Activated CD8-positive, alpha-beta memory T cell treated with anti-CD3 and anti-CD28 coated beads, Interleukin-2, amount 50 U/mL, for 1 hour (primary cell): ENCODE measurements at regions not wholly inside any gene's neighbourhood (a gene's known extent, or its start where the extent isn't known, plus 50 kb on each side); places are given as distances from the start of the nearest gene placed in this dataset.

ENCODE experiments used
- DNase-seq: peaks from one replicate; pipeline ENCODE4 v3.0.0-alpha.2; 2020; ENCODE audit errors: extremely low read depth

GRCh38 chr3:27935492-27935891, 213.4 kb upstream of the EOMES start:
- no peak for DNase-seq

GRCh38 chr3:27939521-27939920, 217.4 kb upstream of the EOMES start:
- DNase-seq: no peak

DNA sequence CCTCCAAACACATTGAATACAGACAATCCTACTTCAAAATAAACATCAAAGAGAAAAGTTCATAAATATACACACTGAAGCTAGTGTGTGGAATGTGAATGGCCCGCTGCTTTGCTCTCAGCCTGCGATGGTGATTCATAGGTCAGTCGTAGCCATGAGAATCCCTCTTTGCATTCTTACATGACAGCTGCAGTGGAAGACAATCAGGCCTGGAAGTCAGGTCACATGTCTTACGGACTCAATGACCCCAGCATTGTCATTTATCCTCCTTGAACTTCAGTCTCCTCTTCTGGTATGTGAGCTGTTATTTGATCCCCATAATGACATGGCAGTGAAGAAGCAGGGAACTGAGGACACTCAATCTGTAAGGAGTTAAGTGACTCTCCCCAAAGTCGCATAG, 217.8 kb upstream of the EOMES start:
- DNase-seq: no peak

DNA sequence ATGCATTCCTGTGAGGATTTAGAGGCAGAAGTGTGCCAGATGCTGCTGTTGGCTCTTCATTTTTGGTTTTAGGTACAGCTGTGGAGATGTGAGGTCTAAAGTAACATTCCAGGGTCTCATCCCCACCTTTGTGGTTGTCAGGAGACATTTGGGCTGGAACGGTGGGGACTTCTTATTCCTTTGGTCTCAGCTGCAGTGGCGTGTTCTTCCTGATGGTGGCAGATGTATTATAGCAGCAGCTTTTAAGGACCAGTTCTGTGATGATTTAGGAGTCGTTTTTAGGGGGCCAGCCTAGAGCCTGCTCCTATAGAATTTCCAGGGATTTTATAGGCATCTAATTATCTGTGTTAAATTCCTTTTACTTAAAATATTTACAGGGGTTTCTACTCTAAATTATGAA, 221.0 kb upstream of the EOMES start:
- DNase-seq: no peak

GRCh38 chr3:27945229-27945628, 223.1 kb upstream of the EOMES start:
- DNase-seq: no peak

DNA sequence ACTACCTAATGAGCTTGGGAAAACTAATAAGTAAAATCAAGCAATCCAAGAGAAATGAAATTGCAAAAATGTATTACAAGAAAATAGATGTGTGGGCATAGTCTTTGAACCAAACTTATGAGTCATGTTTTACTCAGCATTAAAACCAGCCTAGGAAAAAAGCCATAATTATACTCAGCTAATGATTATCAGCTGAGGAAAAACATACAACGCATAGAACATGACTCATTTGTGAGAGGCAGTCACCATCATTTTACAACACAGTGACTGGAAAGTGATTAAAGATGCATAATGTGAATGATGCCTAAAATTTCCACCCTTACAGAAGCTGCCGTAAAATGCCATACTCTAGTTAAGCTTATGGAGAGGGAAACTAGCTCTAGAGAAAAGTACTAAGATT, 238.0 kb upstream of the EOMES start:
- DNase-seq: no peak

- no peak for DNase-seq
Measured at GRCh38 chr3:27963519-27963918, 241.4 kb upstream of the EOMES start.

DNA sequence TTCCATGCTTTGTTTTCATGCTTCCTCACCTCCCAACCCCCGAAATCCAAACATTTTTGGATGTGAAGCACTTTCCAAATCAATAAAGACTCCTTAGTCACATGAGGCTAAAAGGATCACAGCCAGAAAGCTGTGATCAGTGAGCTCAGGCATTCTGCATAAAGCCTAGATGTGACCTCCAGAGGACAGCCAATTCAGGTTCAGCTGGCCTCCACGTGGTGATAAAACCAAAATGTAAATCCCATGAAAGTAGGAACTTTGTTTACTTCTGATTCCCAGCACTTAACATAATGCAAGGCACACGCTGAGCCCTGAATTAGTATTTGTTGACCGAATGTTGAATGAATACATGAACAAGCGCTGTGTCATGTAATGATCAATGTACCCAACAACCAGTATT, 249.5 kb upstream of the EOMES start:
- no peak for DNase-seq

DNA sequence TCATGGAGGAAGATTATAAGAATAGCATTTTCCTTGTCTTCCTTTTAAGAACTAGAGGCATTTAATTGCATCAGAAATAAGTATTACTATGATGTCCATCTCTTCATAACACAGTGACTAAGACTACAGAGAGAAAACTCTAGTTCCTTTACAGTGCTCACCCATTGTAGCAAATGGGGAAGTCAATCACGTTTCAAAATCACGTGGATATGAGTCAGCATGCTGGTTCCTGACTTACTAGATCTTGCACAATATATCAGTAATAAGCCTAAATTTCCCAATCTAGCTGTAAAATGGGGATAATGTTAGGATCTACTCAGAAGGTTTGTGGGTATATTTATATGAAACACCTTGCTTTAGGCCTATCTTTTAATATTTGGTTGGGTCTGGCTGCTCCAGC, 254.8 kb upstream of the EOMES start:
- DNase-seq: no peak

DNA sequence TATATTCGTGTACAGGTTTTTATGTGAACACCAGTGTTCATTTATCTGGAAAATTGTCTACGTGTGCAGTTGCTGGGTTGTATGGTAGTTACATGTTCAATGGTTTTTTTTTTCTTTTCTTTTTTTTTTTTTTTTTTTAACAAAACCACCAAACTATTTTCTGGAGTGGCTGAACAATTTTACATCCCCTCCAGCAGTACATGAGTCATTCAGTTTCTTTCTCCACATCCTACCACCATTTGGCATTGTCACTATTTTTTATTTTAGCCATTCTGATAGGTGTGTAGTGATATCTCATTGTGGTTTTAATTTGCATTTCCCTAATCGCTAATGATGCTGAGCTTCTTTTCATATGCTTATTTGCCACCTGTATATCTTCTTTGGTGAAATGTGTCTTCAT, 256.3 kb upstream of the EOMES start:
- no peak for DNase-seq

GRCh38 chr3:27985369-27986035, 255.9 kb upstream of the CMC1 start:
- DNase-seq: no peak

DNA sequence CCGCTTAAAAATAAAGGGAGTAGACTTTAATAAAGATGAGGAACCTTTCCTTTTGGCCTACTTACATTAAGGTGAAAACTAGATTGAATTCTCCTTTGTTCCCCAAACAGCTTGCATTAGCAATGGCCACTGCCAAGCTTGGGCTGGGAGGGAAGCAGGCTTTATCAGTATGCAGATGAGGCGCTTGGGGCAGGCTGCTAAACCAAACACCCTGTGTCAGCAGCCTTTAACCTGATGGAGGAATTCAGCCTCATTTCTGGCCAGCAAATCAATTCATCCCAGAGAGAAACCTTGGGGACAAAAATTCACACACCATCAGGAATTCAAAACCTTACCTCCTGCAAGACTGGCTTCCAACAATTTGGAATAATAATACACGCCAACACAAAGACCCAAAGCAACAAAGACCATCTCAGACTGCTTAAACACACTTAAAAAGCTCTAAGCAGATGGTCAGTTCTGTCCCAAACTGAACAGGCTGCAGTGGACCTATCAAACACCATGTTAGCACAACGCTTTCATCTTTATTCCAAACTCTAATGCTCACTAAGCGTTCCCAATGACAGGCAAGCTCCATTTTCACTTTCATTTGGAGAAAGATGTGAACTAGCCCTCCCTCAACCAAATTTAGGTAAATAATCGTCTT, 255.1 kb upstream of the CMC1 start:
- DNase-seq: no peak

GRCh38 chr3:27990324-27990723, 251.1 kb upstream of the CMC1 start:
- DNase-seq: no peak

DNA sequence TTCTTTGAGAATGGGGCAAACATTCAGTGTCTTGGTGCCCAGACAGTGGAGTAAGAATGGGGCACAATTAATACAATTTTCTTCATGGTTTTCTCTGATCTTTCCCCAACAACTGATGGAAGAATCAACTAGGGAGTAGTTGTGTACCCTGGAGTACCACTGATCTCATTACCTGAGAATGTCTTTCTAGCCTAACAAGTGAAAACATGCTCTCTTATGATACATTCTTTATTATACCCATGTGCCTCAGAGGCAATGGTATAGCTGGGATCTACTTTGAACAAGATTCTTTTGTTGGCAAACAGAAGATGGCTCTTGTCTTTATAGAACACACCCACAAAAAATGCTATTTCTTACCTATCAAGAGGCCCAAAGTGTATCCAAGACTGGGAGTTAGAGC, 250.6 kb upstream of the CMC1 start:
- no peak for DNase-seq

DNA sequence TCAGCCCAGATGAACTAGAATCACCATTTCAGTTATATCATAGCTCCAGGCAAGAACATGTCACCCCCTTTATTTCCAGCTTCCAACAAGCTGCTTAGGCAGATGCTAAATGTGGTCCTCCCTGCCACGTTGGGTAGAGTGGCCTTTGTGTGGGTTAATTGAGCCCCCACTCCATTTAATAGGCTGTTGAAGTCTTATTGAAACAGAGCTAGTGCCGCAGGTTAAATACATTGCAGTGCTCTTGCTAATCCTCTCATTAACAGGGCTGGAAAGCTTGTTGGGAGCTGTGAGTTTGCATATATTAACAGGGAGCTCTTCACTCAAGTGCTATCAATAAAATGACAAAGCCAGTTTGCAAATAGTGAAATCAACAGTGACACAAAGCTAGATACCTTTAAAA, 248.4 kb upstream of the CMC1 start:
- DNase-seq: no peak

GRCh38 chr3:28000608-28001007, 240.8 kb upstream of the CMC1 start:
- no peak for DNase-seq

- no peak for DNase-seq
Measured at GRCh38 chr3:28008235-28008634, 233.2 kb upstream of the CMC1 start.

GRCh38 chr3:28012830-28013229, 228.6 kb upstream of the CMC1 start:
- DNase-seq: no peak

DNA sequence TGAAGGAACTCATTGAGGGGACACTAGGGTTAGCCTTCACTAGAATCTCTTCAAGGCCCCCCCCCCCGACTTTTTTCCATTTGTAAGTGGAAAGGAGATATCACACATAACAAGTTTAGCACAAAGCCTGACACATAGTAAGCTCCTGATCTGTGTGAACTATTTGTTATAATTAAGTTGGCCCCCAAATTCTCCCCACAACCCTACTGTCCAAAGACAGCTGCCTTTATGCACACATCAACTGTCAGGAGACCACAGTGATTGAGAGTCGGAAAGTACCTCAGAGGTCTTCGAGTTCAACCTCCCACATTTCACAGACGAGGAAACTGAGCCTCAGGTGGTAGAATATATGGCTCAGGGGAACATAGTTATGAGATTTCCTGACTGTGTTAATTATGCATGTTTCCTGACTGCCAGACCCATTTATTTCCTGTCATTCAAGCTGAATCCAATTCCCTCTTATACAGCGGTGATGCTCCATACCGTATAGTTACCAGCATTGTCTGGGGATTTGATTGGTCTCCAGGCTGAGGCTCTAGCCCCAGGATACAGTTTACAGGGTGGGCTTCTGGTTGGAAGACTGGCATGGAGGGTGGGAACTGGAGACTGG, 227.4 kb upstream of the CMC1 start:
- no peak for DNase-seq

DNA sequence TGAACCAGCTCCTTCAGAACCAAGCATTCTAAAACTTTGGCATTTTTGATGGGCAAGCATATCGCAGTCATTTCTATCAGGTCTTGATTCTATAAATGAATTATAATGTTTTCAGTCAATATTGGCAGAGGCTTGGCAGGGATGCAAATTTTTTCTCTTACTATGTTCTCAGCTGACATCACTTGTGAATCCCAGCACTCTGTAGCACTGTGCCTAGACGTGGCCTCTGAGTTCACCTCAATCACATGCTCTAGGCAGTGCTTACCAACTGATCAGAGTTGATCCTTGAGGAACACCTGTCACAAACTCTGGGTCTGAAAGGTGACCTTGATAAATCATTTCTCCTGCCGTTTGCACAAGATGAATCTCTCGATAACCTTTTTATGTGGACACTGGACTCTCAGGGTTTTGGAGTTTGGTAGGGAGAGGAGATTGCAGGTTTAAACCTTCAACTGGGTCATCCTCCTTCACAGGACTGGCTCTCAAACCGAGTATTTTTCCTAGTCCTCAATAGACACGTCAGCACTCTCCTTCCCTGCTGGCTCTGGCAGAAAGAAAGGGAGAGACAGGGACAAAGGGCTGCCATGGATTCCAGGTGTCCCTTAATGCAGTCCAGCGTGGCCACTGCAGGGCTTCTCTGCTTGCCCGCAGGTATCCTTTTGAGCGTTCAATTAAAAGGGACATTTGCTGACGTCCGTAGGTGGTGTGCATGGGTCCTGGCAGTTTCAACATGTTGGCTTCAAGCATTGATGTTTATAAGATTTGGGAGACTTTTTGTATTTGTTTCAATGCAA, 222.3 kb upstream of the CMC1 start:
- DNase-seq: no peak

- no peak for DNase-seq
Measured at GRCh38 chr3:28019740-28020139, 221.7 kb upstream of the CMC1 start.

- no peak for DNase-seq
Measured at GRCh38 chr3:28022916-28023315, 218.5 kb upstream of the CMC1 start.

DNA sequence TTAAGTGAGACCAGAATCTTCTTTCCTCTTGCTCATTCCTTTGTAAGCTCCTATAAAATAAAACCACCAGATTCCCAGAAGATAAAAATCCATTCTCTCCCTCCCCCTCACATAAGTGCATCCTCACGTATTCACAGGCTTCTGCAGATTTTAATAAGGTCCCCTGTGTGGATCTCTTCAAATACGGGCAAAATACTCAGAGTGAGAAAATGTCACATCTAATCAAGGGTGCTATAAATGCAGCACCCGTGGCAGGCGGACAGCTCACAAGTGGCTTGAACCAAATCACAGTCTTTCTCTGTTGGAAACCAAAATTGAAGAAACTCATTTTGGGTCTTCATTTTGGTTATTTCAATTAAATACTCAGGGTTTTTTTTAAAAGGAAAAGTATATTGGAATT, 212.9 kb upstream of the CMC1 start:
- no peak for DNase-seq
